GM12878 (cell line): ENCODE measurements at regions not wholly inside any gene's neighbourhood (a gene's known extent, or its start where the extent isn't known, plus 50 kb on each side); places are given as distances from the start of the nearest gene placed in this dataset.

ENCODE experiments used
- ATAC-seq: fragments of 200-7000 bp; cut with Tn5 transposase; 3 replicates; pipeline ENCODE4 v1.9.1; 2020; ENCODE audit warnings: mild to moderate bottlenecking, moderate library complexity
- BruUV-seq: library from RNA; stranded (reverse); fragments of 400-500 nt; replicated peaks from 2 replicates; lab custom pipeline; 2021; lab: Mats Ljungman, UMichigan
- CTCF ChIA-PET: fragments of 300-600 bp; sonication (Branson Sonifier 250); formaldehyde crosslinking; extraction: SDS; loops from one replicate; lab custom pipeline; 2021; ENCODE audit warnings: inconsistent platforms; lab: Yijun Ruan, JAX
- POLR2A ChIA-PET: fragments of 350-600 bp; formaldehyde crosslinking; extraction: SDS; loops from one replicate; lab custom pipeline; 2021; ENCODE audit warnings: inconsistent platforms; lab: Charles Lee
- RAD21 ChIA-PET: fragments of 300-600 bp; sonication (Branson Sonifier 250); formaldehyde crosslinking; loops from one replicate; lab custom pipeline; 2023; ENCODE audit warnings: antibody characterized with exemption; ENCODE audit not compliant: unreplicated experiment; lab: Charles Lee
- SMC1A ChIA-PET: fragments of 300-600 bp; sonication (Branson Sonifier 250); formaldehyde crosslinking; loops from one replicate; lab custom pipeline; 2023; ENCODE audit not compliant: unreplicated experiment, uncharacterized antibody; lab: Charles Lee
- DNase-seq: peaks from one replicate; pipeline ENCODE4 v3.0.0-alpha.2; 2011; ENCODE audit warnings: low read depth, low spot score
- FAIRE-seq: peaks from 3 replicates; lab custom pipeline; 2011; peaks lifted over from hg19 to GRCh38; lab: Jason Lieb, UNC
- H2AFZ ChIP-seq: 2 replicates; pipeline ENCODE4 v1.6.0; 2011; ENCODE audit warnings: low read depth, low read length, control low read depth; ENCODE audit not compliant: control insufficient read depth
- H3K27ac ChIP-seq: 2 replicates; pipeline ENCODE4 v1.5.1; 2011; ENCODE audit warnings: control low read depth; ENCODE audit not compliant: control insufficient read depth, insufficient read depth
- H3K27me3 ChIP-seq, 2 experiments: replicated peaks in 1 of 2; 2 replicates each; pipeline versions ENCODE4 v1.6.0 to v1.6.1; 2011; ENCODE audit warnings: low read length in 1 of 2; ENCODE audit not compliant: control insufficient read depth in 2 of 2, insufficient read depth in 2 of 2
- H3K36me3 ChIP-seq, 2 experiments: 2 replicates each; pipeline ENCODE4 v1.5.1; 2011; ENCODE audit warnings: low read length in 1 of 2; ENCODE audit not compliant: control insufficient read depth in 2 of 2, insufficient read depth in 2 of 2
- H3K4me1 ChIP-seq: 2 replicates; pipeline ENCODE4 v1.6.1; 2011; ENCODE audit warnings: mild to moderate bottlenecking, low read length, moderate library complexity, mixed read lengths; ENCODE audit not compliant: control insufficient read depth, insufficient read depth
- H3K4me2 ChIP-seq: 2 replicates; pipeline ENCODE4 v1.6.0; 2011; ENCODE audit warnings: control low read depth; ENCODE audit not compliant: control insufficient read depth, insufficient read depth
- H3K4me3 ChIP-seq: fragments of 200-600 bp; sonication (generic); 2 replicates; pipeline ENCODE4 v1.5.1; 2016
- H3K79me2 ChIP-seq: 2 replicates; pipeline ENCODE4 v1.6.0; 2011; ENCODE audit warnings: low read length; ENCODE audit not compliant: control insufficient read depth, insufficient read depth
- H3K9ac ChIP-seq: 2 replicates; pipeline ENCODE4 v1.8.0; 2011; ENCODE audit warnings: low read length, control low read depth, mixed read lengths; ENCODE audit not compliant: control insufficient read depth, insufficient read depth
- H3K9me3 ChIP-seq: replicated peaks from 3 replicates; pipeline ENCODE4 v1.5.1; 2011; ENCODE audit warnings: mild to moderate bottlenecking, low read length; ENCODE audit not compliant: control insufficient read depth, insufficient read depth
- H4K20me1 ChIP-seq: 2 replicates; pipeline ENCODE4 v1.6.0; 2011; ENCODE audit not compliant: control insufficient read depth, insufficient read depth
- ATF2 ChIP-seq: IDR thresholded peaks from 2 replicates; pipeline ENCODE4 v1.6.1; 2012; ENCODE audit warnings: low read length, inconsistent platforms
- CBFB ChIP-seq: IDR thresholded peaks from 2 replicates; pipeline ENCODE4 v1.6.1; 2016; ENCODE audit warnings: antibody characterized with exemption, low read depth
- JUNB ChIP-seq: IDR thresholded peaks from 2 replicates; pipeline ENCODE4 v1.6.1; 2016; ENCODE audit warnings: antibody characterized with exemption, mild to moderate bottlenecking
- MTA3 ChIP-seq: IDR thresholded peaks from 2 replicates; pipeline ENCODE4 v1.6.1; 2012; ENCODE audit warnings: low read length, inconsistent platforms, borderline replicate concordance
- NFIC ChIP-seq: IDR thresholded peaks from 2 replicates; pipeline ENCODE4 v1.6.1; 2012; ENCODE audit warnings: low read depth, mild to moderate bottlenecking, inconsistent platforms, low read length, moderate library complexity
- PBX3 ChIP-seq: IDR thresholded peaks from 2 replicates; pipeline ENCODE4 v1.6.1; 2011; ENCODE audit warnings: mild to moderate bottlenecking, low read depth, low read length, moderate library complexity; ENCODE audit not compliant: insufficient replicate concordance
- RUNX3 ChIP-seq: IDR thresholded peaks from 2 replicates; pipeline ENCODE4 v1.6.1; 2012; ENCODE audit warnings: low read length, inconsistent platforms
- TCF7 ChIP-seq: IDR thresholded peaks from 2 replicates; pipeline ENCODE4 v1.6.1; 2014; ENCODE audit warnings: antibody characterized with exemption, borderline replicate concordance
- WGBS: methylation state at CpG from one replicate; pipeline ENCODE4 v1.1.6; 2016; ENCODE audit warnings: low lambda C conversion rate; ENCODE audit not compliant: insufficient replicate concordance, insufficient coverage; ENCODE audit errors: missing lambda C conversion rate; 5-methylcytosine and 5-hydroxymethylcytosine counted together
- in situ Hi-C: fragments of 300-500 bp; cut with MboI; formaldehyde crosslinking; loops from 9 replicates; pipeline ENCODE4 v1.14.3; 2018; ENCODE audit warnings: mixed read lengths
- intact Hi-C: fragments of 100-400 bp; cut with micrococcal nuclease; formaldehyde crosslinking; loops from one replicate; pipeline ENCODE4 v1.14.2; 2022; ENCODE audit not compliant: unreplicated experiment

- Histone ChIP-seq H3K9me3 (no peaks in the 10 kb centered on the region), H3K27me3 (no peaks in the 10 kb centered on the region), H3K4me2 (no peak overlapping the region), H4K20me1 (no peaks in the 10 kb centered on the region), H3K4me1 (no peaks in the 10 kb centered on the region), H3K4me3 (no peak overlapping the region), H3K9ac (no peak overlapping the region), H3K79me2 (no peaks in the 10 kb centered on the region), H2AFZ (no peak overlapping the region), H3K36me3 (no peaks in the 10 kb centered on the region), H3K27ac (no peak overlapping the region)
- ATAC-seq = peak; percentile 62
- POLR2A ChIA-PET = interaction anchor here (0.8 kb wide), 1 partner anchor 102 kb away, joined by 4 read pairs; no protein-coding TSS in a partner anchor
- no TSS peak for BruUV-seq
- no peak for FAIRE-seq
- no peak for DNase-seq
- RAD21 ChIA-PET = interaction anchor here (0.7 to 2.5 kb wide), 12 partner anchors 102 to 751 kb away, joined by 3 to 35 read pairs (median 4); no protein-coding TSS in a partner anchor
- in situ Hi-C loops (loop anchor here (10.0 kb wide), 1 partner anchor 244 kb away; no protein-coding TSS in a partner anchor), intact Hi-C loops (loop anchor here (1.0 kb wide), 1 partner anchor 246 kb away; no protein-coding TSS in a partner anchor)
- WGBS = 0% methylated on average over 2 of the region's 2 CpGs
- CTCF ChIA-PET = interaction anchor here (0.8 to 2.6 kb wide), 8 partner anchors 102 to 252 kb away, joined by 3 to 44 read pairs (median 6); no protein-coding TSS in a partner anchor
- TF ChIP-seq NFIC (peak; percentile 73; the same call in 1 of the 2 replicates), PBX3 (no peak), RUNX3 (peak; percentile 14; the same call in 1 of the 2 replicates), JUNB (peak; percentile 91), MTA3 (0 out of 2 replicates have a peak, but pooled peaks have one; percentile 32), ATF2 (peak; percentile 38; the same call in 1 of the 2 replicates), CBFB (no peak), TCF7 (no peak)
- SMC1A ChIA-PET = interaction anchor here (0.6 to 2.2 kb wide), 13 partner anchors 11 to 321 kb away, joined by 3 to 29 read pairs (median 4); no protein-coding TSS in a partner anchor
Observed at GRCh38 chrX:94830717-94831116, 1156.7 kb downstream of the FAM133A start.
